ENCODE measurements at regions not wholly inside any gene's neighbourhood (a gene's known extent, or its start where the extent isn't known, plus 50 kb on each side); places are given as distances from the start of the nearest gene placed in this dataset.
"Not testable (repeated sequence)": the region's sequence is repeated elsewhere in the genome, so short reads cannot be mapped to it uniquely, and the experiment has no call there.

DNA sequence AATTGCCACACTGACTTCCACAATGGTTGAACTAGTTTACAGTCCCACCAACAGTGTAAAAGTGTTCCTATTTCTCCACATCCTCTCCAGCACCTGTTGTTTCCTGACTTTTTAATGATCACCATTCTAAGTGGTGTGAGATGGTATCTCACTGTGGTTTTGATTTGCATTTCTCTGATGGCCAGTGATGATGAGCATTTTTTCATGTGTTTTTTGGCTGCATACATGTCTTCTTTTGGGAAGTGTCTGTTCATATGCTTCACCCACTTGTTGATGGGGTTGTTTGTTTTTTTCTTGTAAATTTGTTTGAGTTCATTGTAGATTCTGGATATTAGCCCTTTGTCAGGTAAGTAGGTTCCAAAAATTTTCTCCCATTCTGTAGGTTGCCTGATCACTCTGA lies 148.5 kb upstream of the ACTBL2 start:
- intact Hi-C loops (cut with micrococcal nuclease); ATAC-seq; DNase-seq: not testable (repeated sequence)

DNA sequence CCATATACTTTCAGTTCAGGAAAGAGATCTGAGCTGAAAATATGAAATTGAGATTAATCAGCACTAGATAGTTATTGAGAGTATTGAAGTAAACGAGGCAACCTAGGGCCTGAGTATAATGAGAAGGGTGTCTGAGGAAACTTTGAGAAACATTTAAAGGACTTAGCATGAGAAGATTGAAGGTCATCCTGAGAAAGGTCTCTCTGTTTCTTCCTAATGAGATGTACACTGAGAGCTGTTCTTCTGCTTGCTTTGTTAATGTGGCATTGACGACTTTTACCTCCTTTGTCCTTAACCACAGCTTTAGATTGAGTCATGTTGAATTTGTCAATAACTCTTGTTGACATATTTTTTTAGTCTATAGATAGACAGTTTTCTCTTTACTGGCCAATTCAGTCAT lies 145.1 kb upstream of the ACTBL2 start:
- intact Hi-C loops (cut with micrococcal nuclease), result no loop called here
- ATAC-seq, result no peak
- DNase-seq, result no peak

- ATAC-seq, result no peak
- intact Hi-C loops (cut with micrococcal nuclease), result no loop called here
- no peak for DNase-seq
Measured at GRCh38 chr5:57626703-57627102, 144.1 kb upstream of the ACTBL2 start.

DNA sequence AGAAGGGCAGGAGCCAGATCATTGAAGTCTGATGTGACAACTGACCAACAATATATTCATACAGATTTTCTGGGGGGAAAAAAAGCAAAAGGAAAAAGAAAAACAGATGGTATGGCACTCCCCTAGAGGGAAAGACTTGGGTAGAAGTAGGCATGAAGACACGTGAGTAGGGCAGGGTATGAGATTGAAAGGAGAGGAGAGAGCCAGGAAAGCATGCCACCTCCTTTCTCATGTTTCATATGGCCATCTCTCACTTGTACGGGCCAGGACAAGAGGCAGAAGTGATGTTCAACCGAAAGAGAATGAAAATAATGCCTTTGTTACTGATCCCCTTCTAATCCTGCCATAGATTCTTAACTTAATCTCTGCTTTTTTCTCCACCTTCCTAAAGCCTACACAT lies 139.0 kb upstream of the ACTBL2 start:
- DNase-seq (no peak), ATAC-seq (no peak)
- intact Hi-C loops (cut with micrococcal nuclease), result no loop called here

DNA sequence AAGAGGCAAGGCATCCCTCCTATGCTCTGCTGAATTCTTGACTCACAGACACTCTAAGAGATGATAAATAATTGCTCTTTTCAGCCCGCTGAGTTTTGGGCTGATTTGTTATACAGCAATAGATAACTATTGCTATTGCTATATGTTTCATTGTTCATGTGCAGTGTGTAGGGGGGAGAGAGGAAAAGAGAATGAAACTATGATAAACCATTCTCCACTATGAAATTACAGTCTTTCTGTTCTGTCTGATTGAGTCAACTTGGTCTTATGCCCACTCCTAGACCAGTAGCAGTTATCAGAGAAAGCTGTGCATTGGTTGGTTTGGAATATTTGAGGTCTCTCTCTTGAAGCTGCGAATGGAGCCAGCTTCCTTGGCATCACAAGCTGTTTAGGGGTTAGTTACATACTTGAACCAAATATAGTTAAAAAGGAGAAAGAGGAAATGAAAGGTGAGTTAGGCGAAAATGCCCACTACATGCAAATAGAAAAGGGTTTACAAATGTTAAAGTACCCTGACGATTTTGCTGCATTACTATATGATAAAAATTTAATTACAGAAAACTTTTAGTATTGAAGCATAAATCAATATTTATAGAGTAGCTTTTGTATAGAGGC lies 136.3 kb upstream of the ACTBL2 start:
- no peak for ATAC-seq
- intact Hi-C loops (cut with micrococcal nuclease), result no loop called here
- no peak for DNase-seq

- intact Hi-C loops (cut with micrococcal nuclease), result no loop called here
- DNase-seq (no peak), ATAC-seq (no peak)
Measured at GRCh38 chr5:57613741-57614140, 131.1 kb upstream of the ACTBL2 start.

- ATAC-seq (no peak), DNase-seq (no peak)
- intact Hi-C loops (cut with micrococcal nuclease), result no loop called here
Measured at GRCh38 chr5:57611177-57611576, 128.6 kb upstream of the ACTBL2 start.

DNA sequence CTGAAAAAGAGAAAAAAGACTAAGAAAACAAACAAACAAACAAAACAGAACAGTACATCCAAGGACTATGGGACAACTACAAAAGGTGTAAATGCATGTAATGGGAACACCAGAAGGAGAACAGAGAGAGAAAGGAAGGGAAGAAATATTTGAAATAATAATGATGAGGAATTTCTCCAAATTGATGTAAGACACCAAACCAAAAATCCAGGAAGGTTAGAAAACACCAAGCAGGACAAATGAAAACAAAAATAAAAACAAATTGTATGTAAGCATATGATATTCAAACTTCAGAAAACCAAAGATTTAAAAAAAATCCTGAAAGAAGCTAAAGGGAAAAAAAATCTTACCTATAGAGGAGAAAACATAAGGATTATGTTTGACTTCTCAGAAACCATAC lies 125.9 kb upstream of the ACTBL2 start:
- intact Hi-C loops (cut with micrococcal nuclease), result no loop called here
- DNase-seq (no peak), ATAC-seq (no peak)

- intact Hi-C loops (cut with micrococcal nuclease), result no loop called here
- ATAC-seq, result no peak
Measured at GRCh38 chr5:57601996-57602395, 119.4 kb upstream of the ACTBL2 start.

DNA sequence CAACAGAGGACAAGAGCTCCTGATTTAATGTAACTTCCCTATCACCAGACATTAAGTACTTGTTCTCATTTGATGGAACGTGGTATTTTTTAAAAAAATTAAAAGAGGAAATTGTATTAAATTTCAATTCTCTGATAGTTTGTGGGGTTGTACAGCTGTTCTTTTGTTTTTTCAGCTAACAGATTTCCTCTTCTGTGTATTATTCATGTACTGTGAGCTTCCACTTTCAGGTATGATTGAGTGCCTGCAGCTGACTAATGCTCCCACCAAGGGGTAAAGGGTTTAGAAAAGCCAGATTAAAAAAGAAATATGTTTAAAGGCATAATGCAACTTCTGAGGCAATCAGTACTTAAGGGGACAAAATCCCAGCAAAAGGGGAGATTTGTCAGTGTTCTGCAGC lies 117.7 kb upstream of the ACTBL2 start:
- no peak for ATAC-seq
- DNase-seq, result no peak
- intact Hi-C loops (cut with micrococcal nuclease), result no loop called here

More at GRCh38 chr5:57601996-57602395, 119.4 kb upstream of the ACTBL2 start:
- DNase-seq, result no peak

DNA sequence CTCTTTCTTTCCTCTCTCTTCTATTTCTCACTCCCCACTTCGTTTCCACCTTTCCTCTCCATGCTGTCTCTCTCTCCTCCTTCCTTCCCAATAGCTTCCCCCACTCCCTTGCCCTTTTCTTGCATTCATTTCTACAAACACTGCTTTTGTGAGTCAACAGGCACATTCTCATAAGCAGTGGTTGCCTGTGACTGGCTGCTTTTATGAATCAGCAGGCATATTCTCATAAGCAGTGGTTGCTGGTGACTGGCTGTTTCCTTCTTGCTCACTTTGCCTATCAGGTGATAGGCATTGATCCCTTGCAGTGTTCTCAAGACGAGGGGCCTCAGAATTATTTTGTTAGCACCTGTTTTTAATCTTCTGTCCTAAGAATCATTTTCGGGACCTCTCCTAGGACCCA lies 116.1 kb upstream of the ACTBL2 start:
- intact Hi-C loops (cut with micrococcal nuclease), result no loop called here
- ATAC-seq (no peak), DNase-seq (no peak)

- no peak for DNase-seq
- intact Hi-C loops (cut with micrococcal nuclease), result no loop called here
- ATAC-seq, result no peak
Measured at GRCh38 chr5:57598097-57598496, 115.5 kb upstream of the ACTBL2 start.

- intact Hi-C loops (cut with micrococcal nuclease), result no loop called here
- ATAC-seq (no peak), DNase-seq (no peak)
Measured at GRCh38 chr5:57595523-57595991, 112.9 kb upstream of the ACTBL2 start.

DNA sequence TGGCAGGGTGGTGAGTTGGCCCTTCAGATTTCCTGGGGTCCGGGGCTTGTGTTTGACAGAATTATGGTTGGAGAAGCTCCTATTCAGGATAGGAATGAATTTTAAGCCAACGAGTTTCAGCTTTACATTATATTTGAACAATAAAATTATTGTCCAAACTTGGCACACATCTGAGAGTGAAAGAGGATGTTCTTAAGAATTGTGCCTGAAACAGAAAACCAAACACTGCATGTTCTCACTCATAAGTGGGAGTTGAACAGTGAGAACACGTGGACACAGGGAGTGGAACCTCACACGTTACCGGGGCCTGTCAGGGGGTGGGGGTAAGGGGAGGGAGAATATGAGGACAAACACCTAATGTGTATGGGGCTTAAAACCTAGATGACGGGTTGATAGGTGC lies 111.8 kb upstream of the ACTBL2 start:
- intact Hi-C loops (cut with micrococcal nuclease), result no loop called here
- no peak for DNase-seq
- no peak for ATAC-seq

- DNase-seq, result no peak
- no peak for ATAC-seq
- intact Hi-C loops (cut with micrococcal nuclease), result no loop called here
Measured at GRCh38 chr5:57592236-57592635, 109.6 kb upstream of the ACTBL2 start.

DNA sequence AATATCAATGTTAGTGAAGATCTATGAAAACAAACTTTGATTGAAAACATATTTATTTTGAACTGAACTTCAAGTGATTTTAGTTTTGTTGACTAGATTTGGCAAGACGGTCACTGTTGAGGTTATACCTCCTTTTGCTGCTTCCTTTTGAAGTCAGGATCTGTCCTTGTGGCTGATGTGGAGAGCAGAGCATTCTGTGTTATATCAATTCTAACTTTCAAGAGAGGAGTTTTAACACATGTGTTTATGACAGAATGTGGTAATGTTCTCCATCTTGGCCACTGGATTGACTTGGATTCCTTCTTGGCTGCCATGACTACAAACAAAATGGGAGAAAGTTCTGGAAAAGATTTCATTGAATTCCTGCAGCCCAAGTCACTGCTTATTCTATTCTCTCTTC lies 104.0 kb upstream of the ACTBL2 start:
- DNase-seq, result no peak
- intact Hi-C loops (cut with micrococcal nuclease), result no loop called here
- peak; percentile 53 for ATAC-seq

GRCh38 chr5:57582578-57583070 lies 100.0 kb upstream of the ACTBL2 start:
- DNase-seq (no peak), ATAC-seq (peak; percentile 64)
- intact Hi-C loops (cut with micrococcal nuclease), result no loop called here

GRCh38 chr5:57581772-57582171 lies 99.2 kb upstream of the ACTBL2 start:
- no peak for DNase-seq
- no peak for ATAC-seq
- intact Hi-C loops (cut with micrococcal nuclease), result no loop called here

- intact Hi-C loops (cut with micrococcal nuclease), result no loop called here
- no peak for ATAC-seq
- DNase-seq, result no peak
Measured at GRCh38 chr5:57581222-57581621, 98.6 kb upstream of the ACTBL2 start.

- intact Hi-C loops (cut with micrococcal nuclease), result no loop called here
- no peak for DNase-seq
- no peak for ATAC-seq
Measured at GRCh38 chr5:57577432-57578175, 95.0 kb upstream of the ACTBL2 start.

DNA sequence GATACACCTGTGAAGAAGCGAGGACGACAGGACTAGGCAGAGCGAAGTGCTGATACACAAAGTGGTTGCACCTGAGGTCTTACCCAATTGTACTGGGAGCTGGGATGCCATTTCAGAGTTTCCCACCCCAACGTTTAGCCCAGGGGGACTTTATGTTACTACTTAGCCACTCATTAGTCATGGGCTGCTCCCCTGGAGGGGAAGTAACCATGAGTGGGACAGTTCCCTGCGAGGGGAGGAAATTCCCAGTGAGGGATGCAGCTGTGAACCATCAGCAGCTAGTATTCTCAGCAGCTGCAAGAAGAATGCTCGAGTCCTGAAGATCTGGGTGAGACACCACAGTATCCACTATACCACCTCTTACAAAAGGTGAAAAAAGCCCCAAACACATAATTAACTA lies 93.7 kb upstream of the ACTBL2 start:
- intact Hi-C loops (cut with micrococcal nuclease), result no loop called here
- DNase-seq (no peak), ATAC-seq (no peak)

Measured in left ventricle myocardium superior (tissue), 1 donor.